Activated CD8-positive, alpha-beta memory T cell treated with anti-CD3 and anti-CD28 coated beads for 24 hours (primary cell): ENCODE measurements at regions not wholly inside any gene's neighbourhood (a gene's known extent, or its start where the extent isn't known, plus 50 kb on each side); places are given as distances from the start of the nearest gene placed in this dataset.

Experiments used
- DNase-seq: peaks from one replicate; pipeline ENCODE4 v3.0.0-alpha.2; 2020

DNA sequence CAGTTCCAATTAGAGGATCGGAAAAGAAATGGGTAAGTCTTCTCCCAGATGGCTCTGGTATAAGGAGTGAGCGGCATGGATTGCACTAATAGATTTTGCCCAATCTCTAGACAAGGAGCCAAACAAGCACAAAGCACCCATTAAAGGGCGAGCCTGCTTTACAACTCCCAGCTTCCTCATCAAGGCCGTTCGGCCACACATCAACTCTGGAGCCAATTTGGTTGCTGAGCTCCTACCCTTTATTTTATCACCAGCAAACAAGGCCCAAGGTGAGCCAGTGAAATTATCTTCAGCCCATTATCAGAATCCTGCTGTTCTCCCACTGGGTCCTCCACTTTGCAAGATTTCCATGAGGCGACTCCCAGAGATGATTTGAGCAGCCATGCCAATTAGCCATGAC lies 292.2 kb upstream of the NPVF start:
- no peak for DNase-seq

DNA sequence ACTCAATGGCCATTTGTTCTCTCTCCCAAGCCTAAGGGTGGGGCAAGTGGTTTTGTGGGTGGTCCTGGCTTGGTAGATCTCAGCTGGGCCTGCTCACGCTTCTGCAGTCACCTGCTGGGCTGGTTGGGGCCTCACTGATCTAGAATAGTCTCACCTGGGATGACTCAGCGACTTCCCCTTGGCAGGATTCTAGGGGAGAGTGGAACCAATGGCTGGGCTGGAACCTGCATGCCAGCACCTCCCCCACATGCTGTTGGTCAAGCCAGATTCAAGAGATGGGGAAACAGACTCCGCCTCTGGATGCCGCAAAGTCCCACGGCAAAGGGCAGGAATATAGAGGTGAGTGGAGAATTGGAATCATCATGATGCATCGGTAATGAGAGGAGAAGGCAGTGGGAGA lies 292.9 kb upstream of the NPVF start:
- DNase-seq, result no peak

DNA sequence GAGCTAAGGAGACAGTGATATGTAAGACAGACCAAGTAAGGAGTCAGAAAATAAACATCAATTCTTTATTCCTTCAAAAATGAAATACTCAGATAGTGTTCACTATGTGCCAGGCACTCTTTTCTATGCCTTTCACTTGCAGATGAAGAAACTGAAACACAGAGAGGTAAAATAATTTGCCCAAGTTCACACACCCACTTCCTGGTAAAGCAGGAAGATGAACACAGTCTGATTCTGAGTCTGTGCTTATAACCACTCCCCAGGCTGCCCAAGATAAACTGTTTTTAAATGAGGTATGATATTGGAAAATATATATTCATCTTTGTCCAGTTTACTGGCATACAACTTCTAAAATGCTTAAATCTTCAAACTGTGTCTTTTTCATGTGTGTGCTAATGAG lies 294.4 kb upstream of the NPVF start:
- DNase-seq, result no peak

DNA sequence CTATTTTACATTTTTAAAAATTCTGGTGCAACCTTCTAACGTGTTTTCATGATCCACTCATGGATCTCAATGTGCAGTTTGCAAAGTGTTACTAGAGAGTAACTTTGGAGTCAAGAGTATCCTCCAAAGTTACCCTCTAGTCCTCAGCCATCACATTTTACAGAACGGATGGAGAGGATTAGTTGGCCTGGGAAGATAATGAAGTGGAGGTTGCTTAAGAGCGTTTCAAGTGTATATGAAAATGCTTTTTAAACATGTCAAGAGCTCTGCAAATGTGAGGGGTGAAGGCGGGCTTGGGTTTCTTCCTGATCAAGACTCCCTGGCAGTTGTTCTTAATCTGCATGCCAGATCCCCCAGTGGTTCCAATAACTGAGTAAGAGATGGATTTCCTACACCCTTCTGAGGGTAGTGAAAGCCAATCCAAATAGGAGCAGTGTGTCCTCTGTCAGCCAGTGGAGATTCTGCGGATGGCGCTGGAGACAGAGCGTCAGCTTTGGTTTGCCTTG lies 299.4 kb upstream of the NPVF start:
- no peak for DNase-seq

DNA sequence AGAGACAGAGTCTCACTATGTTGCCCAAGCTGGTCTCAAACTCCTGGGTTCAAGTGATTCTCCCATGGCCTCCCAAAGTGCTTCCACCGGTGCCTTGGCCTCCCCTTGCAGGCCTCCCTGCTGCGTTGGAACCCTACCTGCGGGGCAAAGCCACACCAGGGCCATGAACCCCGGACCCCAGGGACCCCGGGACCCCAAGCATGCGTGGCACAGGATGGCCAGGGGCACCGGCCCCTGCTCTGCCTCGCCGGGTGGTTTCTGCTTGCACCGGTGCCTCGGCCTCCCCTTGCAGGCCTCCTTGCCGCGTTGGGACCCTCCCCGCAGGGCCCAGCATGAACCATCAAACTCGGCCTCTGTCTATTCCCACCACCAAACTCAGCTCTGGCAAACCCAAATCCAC lies 301.0 kb upstream of the NPVF start:
- no peak for DNase-seq

DNA sequence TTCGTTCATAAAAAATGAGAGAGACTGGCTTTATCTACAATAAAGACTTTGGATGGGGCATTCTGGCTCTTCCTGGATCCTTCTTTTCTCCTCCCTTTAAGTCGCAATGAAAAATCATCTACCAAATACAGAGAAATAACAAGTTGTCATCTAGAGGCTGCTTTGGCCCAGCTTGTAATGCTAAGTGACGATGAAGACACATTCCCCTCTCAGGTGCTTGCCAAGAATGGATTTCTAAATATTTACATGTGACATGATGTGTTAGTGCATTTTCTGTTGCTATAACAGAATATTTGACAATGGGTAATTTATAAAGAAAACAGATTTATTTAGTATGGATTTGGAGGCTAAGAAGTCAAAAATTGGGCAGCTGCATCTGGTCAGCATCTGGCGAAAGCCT lies 308.6 kb upstream of the NPVF start:
- no peak for DNase-seq

DNA sequence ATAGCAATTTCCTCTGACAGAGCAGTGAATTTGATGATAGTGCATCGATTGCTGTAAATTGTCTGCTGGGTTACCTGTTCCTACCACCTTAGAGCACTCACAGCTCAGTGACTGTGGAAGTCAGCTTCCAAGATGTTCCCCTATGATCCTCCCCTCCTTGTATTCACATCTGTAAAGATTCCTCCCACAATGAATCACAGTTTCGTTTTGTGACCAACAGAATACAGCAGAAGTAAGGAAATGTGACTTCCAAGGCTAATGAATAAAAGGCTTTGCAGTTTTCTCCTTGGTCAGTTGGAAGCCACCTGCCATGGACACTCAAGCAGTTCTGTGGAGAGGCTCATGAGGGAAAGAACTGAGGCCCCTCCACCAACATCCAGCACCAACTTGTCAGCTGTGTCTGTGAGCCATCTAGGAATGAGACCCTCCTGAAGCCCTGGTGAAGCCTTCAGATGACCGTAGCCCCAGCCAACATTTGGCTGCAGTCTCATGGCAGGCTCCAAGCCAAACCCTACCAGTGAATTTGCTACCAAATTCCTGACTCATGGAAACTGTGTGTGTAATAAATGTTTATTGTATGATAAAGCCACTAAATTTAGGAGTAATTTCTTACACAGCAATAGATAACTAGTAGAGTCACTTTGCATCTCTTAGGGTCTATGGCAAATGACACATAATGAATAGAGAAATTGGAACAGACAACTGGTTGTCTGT lies 309.5 kb upstream of the NPVF start:
- no peak for DNase-seq

DNA sequence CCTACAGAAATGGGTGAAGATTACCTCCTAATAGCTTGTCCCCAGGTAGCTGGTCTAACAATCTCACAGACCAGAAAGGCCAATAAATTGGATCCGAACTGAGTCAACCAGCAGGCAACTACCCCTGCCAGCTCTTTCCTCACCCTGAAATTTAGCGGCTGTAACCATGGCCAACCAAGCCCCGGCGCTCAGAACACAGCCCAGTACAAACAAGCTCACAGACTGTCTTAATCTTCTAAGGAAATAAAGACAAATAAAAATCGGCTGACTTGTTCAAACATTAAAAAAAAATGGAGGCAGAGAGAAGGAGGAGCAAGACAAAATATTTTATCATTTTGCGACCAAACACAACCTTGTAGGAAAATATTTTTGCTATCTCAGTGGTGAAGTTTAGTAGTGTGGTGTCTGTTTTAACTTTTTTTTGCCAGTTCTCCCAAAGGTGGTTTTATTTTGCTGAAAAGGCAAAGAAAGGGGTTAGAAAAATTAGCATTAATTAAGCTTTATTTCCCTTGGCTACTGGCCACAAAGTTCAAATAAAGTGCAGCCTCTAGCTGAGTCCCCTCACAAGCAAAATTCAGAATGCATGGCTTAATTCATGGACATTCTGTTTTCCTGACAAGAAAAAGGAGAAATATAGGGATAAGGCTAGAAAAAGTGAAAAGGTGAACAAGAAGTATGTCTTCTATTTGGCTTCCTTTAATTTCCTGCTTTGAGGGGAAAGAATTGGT lies 313.0 kb upstream of the NPVF start:
- DNase-seq, result no peak

DNA sequence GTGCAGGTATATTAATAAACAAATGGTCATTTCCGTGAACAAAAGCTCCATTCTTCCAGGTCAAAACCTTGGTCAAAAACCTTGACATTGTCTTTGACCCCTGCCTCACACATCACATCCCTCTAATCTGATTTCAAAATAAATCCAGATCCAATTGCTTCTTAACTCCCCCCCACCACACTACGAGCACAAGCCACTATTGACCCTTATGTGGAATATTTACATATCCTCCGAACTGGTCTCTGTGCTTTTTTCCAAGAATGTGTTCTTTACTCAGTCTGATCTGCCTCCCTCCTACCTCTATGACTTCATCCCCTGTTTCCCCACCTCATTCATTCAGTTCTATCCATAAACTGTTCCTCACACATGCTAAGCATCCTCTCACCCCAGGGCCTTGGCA lies 313.6 kb upstream of the NPVF start:
- no peak for DNase-seq

DNA sequence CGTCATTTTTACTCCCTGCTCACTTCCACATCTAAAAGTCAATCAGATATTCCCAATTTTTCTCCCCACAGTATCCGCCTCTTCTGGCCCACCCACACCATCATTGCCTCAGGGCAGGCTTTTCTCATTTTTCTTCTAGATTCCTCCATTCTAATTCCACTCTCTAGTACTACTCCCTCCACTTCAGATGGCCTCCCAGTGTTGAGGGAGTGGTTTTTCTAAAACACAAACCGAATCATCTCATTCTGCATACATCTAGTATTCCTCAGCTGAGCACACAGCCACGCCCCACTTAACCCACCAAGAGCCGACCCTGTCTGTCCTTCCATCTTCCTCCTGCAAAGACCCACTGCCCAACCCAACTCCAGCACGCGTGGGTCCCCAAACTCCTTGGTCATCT lies 314.9 kb upstream of the NPVF start:
- DNase-seq, result no peak

DNA sequence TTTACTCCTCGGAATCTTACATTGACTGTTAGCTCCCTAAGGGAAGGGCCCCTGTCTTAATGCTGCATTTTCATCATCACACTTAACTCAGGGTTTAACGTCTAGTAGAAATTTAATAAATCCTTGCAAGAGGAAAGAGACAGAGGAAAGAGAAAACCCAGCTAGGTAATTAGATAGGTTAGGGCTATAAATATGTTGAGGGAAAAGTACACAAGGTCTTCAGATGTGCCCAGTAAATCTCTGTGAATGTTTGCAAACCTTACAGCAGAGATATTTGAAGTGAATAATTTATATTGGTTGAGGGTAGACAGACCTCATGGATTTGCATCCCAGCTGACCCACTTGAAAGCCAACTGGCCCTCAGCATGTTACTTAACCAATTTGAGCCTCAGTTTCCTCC lies 315.5 kb upstream of the NPVF start:
- DNase-seq, result no peak

DNA sequence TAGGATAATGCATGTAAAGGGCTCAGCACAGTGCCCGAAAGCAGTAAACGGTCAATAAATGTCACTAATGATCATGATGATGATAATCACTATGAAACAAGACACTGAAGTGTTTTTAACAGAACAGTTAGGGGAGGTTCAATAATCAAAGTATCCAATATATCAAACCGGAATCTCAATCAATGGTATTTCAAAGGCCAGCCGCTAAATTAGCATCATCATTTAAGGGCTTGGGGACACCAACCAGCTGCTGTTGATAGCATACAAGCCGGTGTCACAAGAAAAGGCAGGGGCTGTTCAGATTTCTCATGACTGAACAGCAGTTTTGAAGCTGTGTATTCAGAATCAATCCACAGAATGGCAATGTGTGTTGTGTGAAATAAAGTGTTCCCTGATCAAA lies 316.0 kb upstream of the NPVF start:
- DNase-seq, result no peak

DNA sequence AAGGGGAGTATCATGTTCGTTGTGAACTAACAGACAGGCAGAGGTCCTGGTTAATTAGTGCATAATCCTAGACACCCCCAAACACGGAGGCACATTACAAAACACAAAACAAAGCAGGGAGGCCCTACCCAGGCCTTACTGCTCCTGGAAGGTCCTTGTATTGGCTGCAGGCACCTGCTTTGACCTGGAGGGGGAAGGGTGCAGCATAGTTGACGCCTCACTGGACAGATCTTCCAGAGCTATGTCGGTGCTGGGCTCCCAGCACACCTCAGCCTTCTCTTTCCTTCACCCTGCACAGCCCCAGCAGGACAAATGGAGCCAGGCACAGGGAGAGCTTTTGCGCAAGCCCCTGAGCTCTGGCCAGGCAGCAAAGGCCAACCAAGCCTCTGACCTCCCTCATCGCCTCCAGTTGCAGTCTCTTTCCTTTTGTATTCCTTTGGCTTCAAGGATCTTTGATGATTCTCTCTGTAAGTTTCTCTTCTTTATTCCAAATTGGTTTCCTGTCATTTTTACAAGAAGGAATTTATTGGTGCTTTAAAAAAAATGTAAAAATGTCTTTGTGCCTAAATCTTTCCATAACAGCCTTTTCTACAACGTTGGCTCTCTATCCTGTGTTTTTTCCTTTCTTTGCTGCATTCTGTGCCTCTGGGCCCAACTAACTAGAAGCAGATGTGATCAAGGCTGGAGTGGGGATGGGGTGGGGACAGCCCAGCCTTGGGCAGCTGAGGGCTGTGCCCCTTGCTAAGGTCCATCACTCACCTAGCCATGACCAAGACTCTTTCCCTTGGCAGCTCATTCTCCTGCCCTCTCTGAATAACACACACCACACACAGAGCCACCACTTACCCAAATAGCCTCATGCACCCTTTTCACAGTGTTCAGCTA lies 317.1 kb upstream of the NPVF start:
- no peak for DNase-seq

DNA sequence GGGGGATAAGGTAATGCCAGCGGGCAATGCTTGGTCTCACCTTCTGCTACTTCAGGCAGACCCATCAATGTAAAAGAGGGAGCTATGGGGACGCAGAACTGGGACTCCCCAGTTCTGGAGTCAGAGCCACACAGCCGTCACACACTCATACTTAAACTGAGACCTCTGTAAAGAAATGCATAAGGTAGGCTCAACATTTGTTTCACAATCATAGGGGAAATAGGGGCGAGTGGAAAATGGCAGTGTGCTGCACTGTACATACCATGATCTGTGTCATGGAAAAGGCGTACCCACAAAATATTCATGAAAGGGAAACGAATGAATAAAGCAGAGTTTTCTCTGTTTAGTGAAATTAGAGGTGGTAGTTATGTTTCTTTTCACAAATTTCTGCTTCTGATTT lies 318.0 kb upstream of the NPVF start:
- DNase-seq, result no peak

DNA sequence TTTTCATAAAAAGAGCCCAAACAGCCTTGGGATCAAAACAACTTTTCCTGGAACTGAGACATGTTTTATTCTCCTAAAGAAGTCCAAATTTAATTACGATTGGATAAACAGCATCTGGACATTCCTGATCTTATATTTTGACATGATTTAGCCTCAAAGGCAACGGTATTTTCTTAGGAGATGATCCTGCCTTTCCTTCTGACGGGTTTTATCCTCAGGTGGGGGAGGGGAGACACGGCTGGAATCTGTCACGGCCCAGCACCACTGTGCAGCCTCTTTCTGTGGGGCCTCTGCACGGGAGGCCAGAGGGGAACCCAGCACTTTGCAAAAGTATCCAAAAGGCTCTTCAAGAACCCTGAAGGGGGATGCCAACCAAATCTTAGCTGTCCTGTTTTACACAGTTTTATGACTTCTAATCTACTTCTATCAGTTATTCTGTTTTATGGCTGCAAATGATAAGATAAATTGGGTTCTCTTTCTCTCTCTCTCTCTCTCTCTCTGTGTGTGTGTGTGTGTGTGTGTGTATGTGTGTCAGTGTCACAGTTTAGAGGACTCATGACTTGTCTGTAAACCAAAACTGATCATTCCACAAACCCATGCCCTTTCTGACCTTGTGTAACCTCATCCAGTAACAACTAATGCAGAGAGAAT lies 321.1 kb upstream of the NPVF start:
- DNase-seq, result no peak

DNA sequence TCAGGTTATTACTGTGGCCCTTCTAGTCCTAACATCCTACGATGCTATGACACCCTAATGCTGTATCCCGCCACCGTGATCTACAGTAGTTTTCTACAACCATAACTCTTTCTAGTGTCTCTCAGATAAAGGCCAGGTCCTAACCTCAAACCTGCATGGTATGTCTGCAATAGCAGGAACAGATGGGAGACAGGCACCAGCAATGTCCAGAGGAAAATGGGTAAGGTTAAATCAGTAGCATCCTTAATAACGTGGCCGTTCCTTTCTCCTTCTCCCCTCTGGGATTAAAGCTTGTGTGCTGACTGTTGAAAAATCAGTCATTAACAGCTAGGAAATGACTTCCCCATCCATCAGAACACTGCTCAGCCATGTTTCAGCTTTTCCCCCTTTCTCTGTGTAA lies 321.9 kb upstream of the NPVF start:
- no peak for DNase-seq

DNA sequence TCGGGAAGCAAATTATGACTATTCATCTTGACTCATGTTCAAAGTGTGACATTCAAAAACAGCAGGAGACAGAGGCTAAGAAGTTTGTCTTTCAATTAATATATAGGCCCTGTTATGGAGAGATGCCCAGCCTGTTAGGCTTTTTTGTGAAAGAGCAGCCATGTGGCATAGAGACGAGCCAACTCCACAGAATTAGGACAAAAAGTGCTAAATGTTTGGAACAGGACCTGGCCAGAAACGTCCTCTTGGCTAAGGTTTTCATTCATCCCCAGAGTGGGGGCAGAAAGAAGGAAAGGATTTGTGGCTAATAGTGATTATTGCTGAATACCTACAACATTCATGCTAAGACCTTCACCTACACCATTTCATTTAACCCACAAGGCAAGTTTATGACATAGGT lies 324.7 kb upstream of the NPVF start:
- DNase-seq, result no peak

DNA sequence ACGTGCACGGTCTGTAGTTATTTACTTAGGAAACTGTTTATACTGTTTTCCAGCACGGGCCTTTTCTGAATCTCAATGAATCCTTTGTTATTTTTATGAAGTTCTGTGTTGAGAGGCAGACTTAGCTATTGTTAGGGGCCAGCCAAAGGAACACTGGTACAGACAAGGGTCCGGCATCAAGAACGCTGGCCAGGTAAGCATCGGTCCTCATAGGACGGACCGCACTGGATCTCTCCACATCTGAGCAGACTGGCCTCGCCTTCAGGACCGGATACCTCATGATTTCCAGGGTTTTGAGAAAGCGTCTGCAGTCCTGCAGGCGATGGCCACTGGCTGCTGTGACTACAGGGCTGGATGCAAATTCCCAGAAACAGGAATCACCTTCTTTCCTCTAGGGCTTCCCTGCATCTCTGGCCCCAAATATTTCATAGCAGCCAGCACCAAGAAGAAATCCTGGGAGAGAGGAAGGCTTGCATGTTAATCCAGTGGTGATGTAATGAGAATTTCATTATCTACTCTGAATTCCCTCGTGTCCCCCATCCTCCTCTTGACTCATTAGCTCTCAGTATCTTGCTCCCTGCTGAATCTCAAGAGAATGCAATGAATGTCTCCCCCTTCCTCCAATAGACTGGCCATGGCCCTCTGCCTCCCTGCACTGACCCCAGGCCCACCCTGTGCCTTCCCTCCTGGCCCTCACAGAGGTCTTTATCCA lies 325.4 kb upstream of the NPVF start:
- DNase-seq, result no peak

DNA sequence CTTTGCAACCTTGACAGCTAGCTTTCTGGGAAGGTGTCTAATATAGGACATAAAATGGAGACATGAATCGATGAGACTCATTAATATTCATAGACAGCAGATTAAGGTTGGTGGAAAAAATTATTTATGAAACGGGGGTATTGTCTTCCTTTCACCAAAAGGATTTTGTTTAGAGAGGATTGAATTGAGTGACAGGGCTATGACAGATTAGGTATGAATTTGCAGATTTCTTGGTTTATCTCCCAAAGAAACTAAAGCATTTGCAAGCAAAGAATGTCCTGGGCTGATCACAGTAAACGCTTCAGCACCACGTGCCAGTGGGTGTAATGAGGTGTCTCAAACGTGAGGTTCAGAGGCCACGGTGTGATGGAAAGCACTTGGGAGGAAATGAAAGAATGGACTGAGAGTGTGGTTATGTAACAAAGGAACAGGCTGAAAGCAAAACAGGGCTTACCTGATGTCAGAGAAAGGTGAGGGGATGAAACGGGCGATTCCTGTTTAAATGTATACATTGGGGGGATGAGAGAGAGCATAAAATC lies 329.2 kb upstream of the NPVF start:
- DNase-seq, result no peak

DNA sequence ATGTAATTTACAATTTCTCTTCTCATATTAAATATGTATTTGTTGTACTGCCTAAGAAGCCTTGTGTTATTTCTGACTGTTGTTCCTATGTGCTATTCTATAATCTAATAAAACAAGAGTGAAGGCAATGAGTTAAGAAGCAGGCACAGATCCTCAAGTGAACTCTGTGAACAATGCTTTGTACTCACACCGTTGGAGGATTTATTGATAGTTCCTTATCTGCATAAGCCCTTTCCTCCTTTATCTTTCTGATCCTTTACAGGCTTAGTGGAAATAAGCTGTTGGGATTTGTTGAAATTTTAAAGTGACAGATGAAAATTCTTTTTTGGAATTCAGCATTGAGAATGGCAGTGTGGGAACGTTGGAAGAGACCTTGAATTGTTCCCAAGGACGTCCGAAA lies 329.6 kb upstream of the NPVF start:
- no peak for DNase-seq

DNA sequence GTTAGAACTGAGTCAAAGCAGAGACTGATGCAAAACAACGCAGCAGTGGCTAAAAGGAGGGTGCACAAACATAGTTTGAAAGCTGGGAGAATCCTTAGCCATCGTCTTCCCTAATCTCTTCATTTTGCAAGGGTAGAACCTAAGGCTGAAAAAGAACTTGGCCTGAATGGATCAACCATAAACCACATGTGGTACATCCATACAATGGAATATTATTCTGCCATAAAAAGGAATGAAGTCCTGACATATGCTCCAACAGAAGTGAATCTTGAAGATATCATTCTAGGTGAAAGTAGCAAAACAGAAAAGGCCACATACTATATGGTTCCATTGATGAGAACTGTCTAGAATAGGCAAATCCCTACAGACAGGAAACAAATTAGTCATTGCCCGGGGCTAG lies 330.3 kb upstream of the NPVF start:
- no peak for DNase-seq
